Activated CD8-positive, alpha-beta T cell treated with anti-CD3 and anti-CD28 coated beads for 36 hours (primary cell): ENCODE measurements at regions not wholly inside any gene's neighbourhood (a gene's known extent, or its start where the extent isn't known, plus 50 kb on each side); places are given as distances from the start of the nearest gene placed in this dataset.

Experiments
- ATAC-seq: fragments of 200-7000 bp; cut with Tn5 transposase; one replicate; pipeline ENCODE4 v1.10.0; 2021; ENCODE audit warnings: mild to moderate bottlenecking, moderate library complexity
- CTCF ChIA-PET: fragments of 350-600 bp; sonication (Branson Sonifier 250); formaldehyde crosslinking; loops from one replicate; lab custom pipeline; 2021; ENCODE audit warnings: antibody characterized with exemption; lab: Charles Lee
- POLR2A ChIA-PET: fragments of 350-600 bp; sonication (Branson Sonifier 250); formaldehyde crosslinking; loops from one replicate; lab custom pipeline; 2021; ENCODE audit warnings: antibody characterized with exemption; lab: Charles Lee
- DNase-seq: peaks from one replicate; pipeline ENCODE4 v3.0.0-alpha.2; 2020
- H3K27ac Mint-ChIP-seq: one replicate; pipeline ENCODE4 v1.8.0; 2021; ENCODE audit warnings: mild to moderate bottlenecking, mixed read lengths
- H3K27me3 Mint-ChIP-seq: one replicate; pipeline ENCODE4 v1.8.0; 2021; ENCODE audit warnings: mixed read lengths
- H3K36me3 Mint-ChIP-seq: one replicate; pipeline ENCODE4 v1.8.0; 2021; ENCODE audit warnings: low read depth, mixed read lengths
- H3K4me1 Mint-ChIP-seq: one replicate; pipeline ENCODE4 v1.8.0; 2021; ENCODE audit warnings: low read depth, mixed read lengths
- H3K4me3 Mint-ChIP-seq: one replicate; pipeline ENCODE4 v1.8.0; 2021; ENCODE audit warnings: mild to moderate bottlenecking, moderate library complexity, mixed read lengths
- H3K9me3 Mint-ChIP-seq: one replicate; pipeline ENCODE4 v1.8.0; 2021; ENCODE audit warnings: mixed read lengths
- intact Hi-C: fragments of 100-400 bp; cut with micrococcal nuclease; formaldehyde crosslinking; loops from one replicate; pipeline ENCODE4 v1.10.0; 2022
- TF ChIP-seq, protein P1 (sequence below): fragments of 200-600 bp; IDR thresholded peaks from one replicate; pipeline ENCODE4 v1.8.0; 2022; ENCODE audit warnings: antibody characterized with exemption, mild to moderate bottlenecking

DNA sequence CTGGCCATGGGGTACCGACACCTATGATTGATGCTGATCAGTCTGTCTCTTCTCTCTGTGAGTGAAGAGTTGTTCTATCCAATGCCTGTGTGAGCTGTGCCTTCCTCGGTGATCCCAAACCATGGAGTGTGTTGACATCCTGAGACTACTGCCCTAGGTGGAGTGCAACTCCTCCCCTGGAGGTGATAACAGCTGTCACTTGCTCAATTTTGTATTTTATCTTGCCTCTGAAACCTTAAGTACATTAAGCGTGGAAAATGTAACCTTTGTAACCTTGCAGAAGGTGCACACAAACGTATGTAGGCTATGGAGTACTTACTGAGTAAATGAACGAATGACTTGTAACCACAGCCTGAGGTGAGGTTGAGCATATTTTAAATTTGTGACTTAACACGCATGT, 256.2 kb downstream of the FNDC1 start:
- no peak overlapping the region for H3K4me3 Mint-ChIP-seq
- no peak overlapping the region for H3K27ac Mint-ChIP-seq
- ATAC-seq (no peak), DNase-seq (no peak)
- TF ChIP-seq, protein P1, sequence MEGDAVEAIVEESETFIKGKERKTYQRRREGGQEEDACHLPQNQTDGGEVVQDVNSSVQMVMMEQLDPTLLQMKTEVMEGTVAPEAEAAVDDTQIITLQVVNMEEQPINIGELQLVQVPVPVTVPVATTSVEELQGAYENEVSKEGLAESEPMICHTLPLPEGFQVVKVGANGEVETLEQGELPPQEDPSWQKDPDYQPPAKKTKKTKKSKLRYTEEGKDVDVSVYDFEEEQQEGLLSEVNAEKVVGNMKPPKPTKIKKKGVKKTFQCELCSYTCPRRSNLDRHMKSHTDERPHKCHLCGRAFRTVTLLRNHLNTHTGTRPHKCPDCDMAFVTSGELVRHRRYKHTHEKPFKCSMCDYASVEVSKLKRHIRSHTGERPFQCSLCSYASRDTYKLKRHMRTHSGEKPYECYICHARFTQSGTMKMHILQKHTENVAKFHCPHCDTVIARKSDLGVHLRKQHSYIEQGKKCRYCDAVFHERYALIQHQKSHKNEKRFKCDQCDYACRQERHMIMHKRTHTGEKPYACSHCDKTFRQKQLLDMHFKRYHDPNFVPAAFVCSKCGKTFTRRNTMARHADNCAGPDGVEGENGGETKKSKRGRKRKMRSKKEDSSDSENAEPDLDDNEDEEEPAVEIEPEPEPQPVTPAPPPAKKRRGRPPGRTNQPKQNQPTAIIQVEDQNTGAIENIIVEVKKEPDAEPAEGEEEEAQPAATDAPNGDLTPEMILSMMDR, result no peak
- intact Hi-C loops, result no loop called here
- no peaks in the 10 kb centered on the region for H3K4me1 Mint-ChIP-seq
- ChIA-PET CTCF (no interaction called here), POLR2A (no interaction called here)
- H3K36me3 Mint-ChIP-seq, result no peaks in the 10 kb centered on the region
- H3K9me3 Mint-ChIP-seq, result no peaks in the 10 kb centered on the region
- H3K27me3 Mint-ChIP-seq, result peaks cover 6% of the 10 kb centered on the region

DNA sequence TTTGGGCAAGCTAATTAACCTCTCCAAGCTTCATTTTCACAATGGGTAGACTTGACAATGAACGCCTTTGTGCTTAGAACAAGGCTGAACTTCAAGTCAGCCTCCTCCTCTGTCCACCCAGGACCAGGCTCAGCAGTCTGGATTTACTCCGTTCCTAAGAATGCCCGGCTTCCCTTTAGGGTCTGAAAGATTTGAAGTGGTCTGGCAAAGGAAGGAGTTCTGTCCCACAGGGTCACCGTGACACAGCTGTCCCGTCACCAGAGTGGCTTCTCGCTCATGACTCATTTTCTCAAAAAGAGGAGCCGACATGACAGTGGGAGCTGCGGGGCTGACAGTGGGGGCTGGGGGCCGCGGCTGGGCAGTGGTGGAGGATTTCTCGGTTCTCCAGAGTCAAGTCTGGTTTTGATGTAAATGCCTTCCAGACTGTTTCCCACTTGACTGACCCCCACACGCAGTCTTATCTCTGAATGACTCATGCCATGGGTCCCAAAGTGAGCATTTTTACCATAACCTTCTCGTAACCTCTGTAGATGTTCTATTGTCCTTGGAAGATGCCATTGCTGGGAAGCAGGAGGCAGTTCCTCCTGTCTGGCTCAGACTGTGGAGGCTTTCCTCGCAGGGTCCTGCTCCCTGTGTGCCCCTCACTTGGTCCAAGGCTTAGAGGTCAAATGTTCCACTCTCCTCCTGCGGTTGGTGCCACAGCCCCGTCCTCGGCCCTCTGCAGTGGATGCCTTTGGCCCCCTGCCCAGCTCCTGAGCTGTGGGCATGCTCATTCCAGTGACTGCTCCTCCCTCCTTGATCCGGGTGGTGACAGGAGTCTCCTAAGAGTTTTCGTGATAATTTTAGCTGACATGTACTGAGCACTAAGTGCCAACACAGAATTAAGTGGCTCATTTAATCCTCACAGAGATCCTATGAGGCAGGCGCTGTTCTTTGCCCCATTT, 253.1 kb downstream of the FNDC1 start:
- DNase-seq, result no peak
- no peak for ATAC-seq
- peaks cover 4% of the 10 kb centered on the region for H3K27me3 Mint-ChIP-seq
- CTCF ChIA-PET, result no interaction called here
- no peaks in the 10 kb centered on the region for H3K4me1 Mint-ChIP-seq
- H3K27ac Mint-ChIP-seq, result no peak overlapping the region
- TF ChIP-seq, protein P1, result no peak
- H3K9me3 Mint-ChIP-seq, result no peaks in the 10 kb centered on the region
- POLR2A ChIA-PET, result interaction anchor here (0.6 kb wide), 1 partner anchor 92 kb away, joined by 3 read pairs; no protein-coding TSS in a partner anchor
- intact Hi-C loops, result no loop called here
- H3K36me3 Mint-ChIP-seq, result no peaks in the 10 kb centered on the region
- H3K4me3 Mint-ChIP-seq, result no peak overlapping the region

DNA sequence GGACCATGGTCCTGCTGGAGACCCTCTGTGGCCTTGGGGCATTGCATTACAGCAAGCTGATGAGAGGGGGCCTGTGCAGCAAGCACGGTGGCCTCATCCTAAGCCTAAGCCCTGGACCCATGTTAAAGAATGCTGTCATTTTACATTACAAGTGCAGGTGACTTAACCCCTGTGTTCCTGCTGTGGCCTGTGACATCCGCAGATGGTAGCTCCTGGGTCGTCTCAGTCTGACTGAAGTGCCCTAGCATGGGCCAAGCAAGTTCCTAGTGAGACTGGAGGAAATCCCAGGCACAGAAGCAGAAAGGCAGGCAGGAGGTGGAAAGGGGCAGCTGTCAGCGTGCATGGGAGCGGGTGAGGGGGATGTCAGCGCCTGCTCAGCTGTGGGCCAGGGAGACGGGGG, 252.4 kb downstream of the FNDC1 start:
- no peak for DNase-seq
- no peak overlapping the region for H3K4me3 Mint-ChIP-seq
- H3K27ac Mint-ChIP-seq, result no peak overlapping the region
- H3K36me3 Mint-ChIP-seq, result no peaks in the 10 kb centered on the region
- ChIA-PET CTCF (no interaction called here), POLR2A (interaction anchor here (0.6 kb wide), 1 partner anchor 91 kb away, joined by 3 read pairs; no protein-coding TSS in a partner anchor)
- TF ChIP-seq, protein P1, result no peak
- ATAC-seq, result no peak
- H3K4me1 Mint-ChIP-seq, result no peaks in the 10 kb centered on the region
- intact Hi-C loops, result no loop called here
- peaks cover 4% of the 10 kb centered on the region for H3K27me3 Mint-ChIP-seq
- no peaks in the 10 kb centered on the region for H3K9me3 Mint-ChIP-seq

- no peak for ATAC-seq
- TF ChIP-seq, protein P1, result no peak
- Mint-ChIP-seq H3K27me3 (peaks cover 2% of the 10 kb centered on the region), H3K9me3 (peaks cover 10% of the 10 kb centered on the region), H3K4me1 (no peaks in the 10 kb centered on the region), H3K27ac (no peak overlapping the region), H3K36me3 (no peaks in the 10 kb centered on the region), H3K4me3 (no peak overlapping the region)
- intact Hi-C loops, result no loop called here
- ChIA-PET POLR2A (no interaction called here), CTCF (no interaction called here)
- DNase-seq, result no peak
Observed at GRCh38 chr6:159418997-159419396, 249.8 kb downstream of the FNDC1 start.

- Mint-ChIP-seq H3K36me3 (no peaks in the 10 kb centered on the region), H3K4me3 (no peak overlapping the region), H3K27me3 (peaks cover 2% of the 10 kb centered on the region), H3K4me1 (no peaks in the 10 kb centered on the region), H3K9me3 (peaks cover 10% of the 10 kb centered on the region), H3K27ac (no peak overlapping the region)
- ChIA-PET POLR2A (no interaction called here), CTCF (no interaction called here)
- TF ChIP-seq, protein P1, result no peak
- intact Hi-C loops, result no loop called here
- DNase-seq, result no peak
- no peak for ATAC-seq
Observed at GRCh38 chr6:159416891-159417560, 247.8 kb downstream of the FNDC1 start.
